Uterus (tissue), 2 donors: ENCODE measurements at regions not wholly inside any gene's neighbourhood (a gene's known extent, or its start where the extent isn't known, plus 50 kb on each side); places are given as distances from the start of the nearest gene placed in this dataset.

Experiments used
- CTCF ChIP-seq, 4 experiments: fragments of 200-600 bp in 2 of 4; fragments of 450-650 bp in 2 of 4; sonication (generic) in 2 of 4; IDR thresholded peaks; one replicate each; pipeline ENCODE4 v1.5.1; 2016 to 2019; ENCODE audit warnings: antibody characterized with exemption in 4 of 4, mild to moderate bottlenecking in 2 of 4, moderate library complexity in 1 of 4
- POLR2A ChIP-seq, 2 donors: fragments of 450-650 bp; IDR thresholded peaks; one replicate each; pipeline ENCODE4 v1.6.1; 2016; ENCODE audit warnings: antibody characterized with exemption in 2 of 2, mild to moderate bottlenecking in 1 of 2, moderate library complexity in 1 of 2

- TF ChIP-seq POLR2A (IDR thresholded peaks at IDR 0.05), result no peak
- TF ChIP-seq CTCF (IDR thresholded peaks at IDR 0.05), result no peak
Measured at GRCh38 chr2:134021830-134022524, 231.9 kb upstream of the MGAT5 start.
